HFFc6 (cell line): ENCODE measurements at regions not wholly inside any gene's neighbourhood (a gene's known extent, or its start where the extent isn't known, plus 50 kb on each side); places are given as distances from the start of the nearest gene placed in this dataset.

Experiments used
- DNase-seq: peaks from one replicate; pipeline ENCODE4 v3.0.0-alpha.2; 2018
- H3K27ac Mint-ChIP-seq: 2 replicates; pipeline ENCODE4 v1.8.0; 2020; ENCODE audit warnings: mild to moderate bottlenecking, mixed read lengths
- H3K27me3 Mint-ChIP-seq: 2 replicates; pipeline ENCODE4 v1.8.0; 2021; ENCODE audit warnings: mild to moderate bottlenecking, moderate library complexity, mixed read lengths; ENCODE audit not compliant: insufficient read depth
- H3K36me3 Mint-ChIP-seq: 2 replicates; pipeline ENCODE4 v1.8.0; 2021; ENCODE audit warnings: low read depth, mixed read lengths
- H3K4me1 Mint-ChIP-seq: 2 replicates; pipeline ENCODE4 v1.8.0; 2020; ENCODE audit warnings: low read depth, mixed read lengths
- H3K4me3 Mint-ChIP-seq: 2 replicates; pipeline ENCODE4 v1.8.0; 2020; ENCODE audit warnings: mild to moderate bottlenecking, moderate library complexity, mixed read lengths
- H3K9me3 Mint-ChIP-seq: 2 replicates; pipeline ENCODE4 v1.8.0; 2020; ENCODE audit warnings: mild to moderate bottlenecking, mixed read lengths
- TF ChIP-seq, protein P1 (sequence below): fragments of 200-600 bp; sonication (generic); IDR thresholded peaks from 2 replicates; pipeline ENCODE4 v1.5.0; 2021; ENCODE audit warnings: antibody characterized with exemption, mild to moderate bottlenecking

DNA sequence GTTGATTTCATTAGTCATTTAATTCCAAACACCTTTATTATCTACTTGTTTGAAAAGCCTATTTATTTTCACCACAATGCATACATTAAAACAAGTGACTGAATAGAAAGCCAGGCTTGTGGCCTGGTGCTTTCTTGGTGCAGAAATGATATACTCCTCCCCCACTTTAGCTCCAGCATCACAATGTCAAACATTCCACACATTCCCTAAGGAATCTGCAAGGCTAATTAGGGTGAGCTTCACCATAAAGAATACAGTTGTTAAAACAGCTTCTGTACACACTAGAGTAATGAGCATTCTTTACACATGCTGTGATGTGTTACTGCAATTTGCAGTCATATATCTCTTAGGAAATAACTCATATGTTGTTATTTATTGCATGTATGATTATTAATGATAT lies 705.7 kb downstream of the CETN3 start:
- peaks cover 20% of the 10 kb centered on the region for H3K9me3 Mint-ChIP-seq
- no peak overlapping the region for H3K4me3 Mint-ChIP-seq
- H3K36me3 Mint-ChIP-seq: no peaks in the 10 kb centered on the region
- TF ChIP-seq, protein P1, sequence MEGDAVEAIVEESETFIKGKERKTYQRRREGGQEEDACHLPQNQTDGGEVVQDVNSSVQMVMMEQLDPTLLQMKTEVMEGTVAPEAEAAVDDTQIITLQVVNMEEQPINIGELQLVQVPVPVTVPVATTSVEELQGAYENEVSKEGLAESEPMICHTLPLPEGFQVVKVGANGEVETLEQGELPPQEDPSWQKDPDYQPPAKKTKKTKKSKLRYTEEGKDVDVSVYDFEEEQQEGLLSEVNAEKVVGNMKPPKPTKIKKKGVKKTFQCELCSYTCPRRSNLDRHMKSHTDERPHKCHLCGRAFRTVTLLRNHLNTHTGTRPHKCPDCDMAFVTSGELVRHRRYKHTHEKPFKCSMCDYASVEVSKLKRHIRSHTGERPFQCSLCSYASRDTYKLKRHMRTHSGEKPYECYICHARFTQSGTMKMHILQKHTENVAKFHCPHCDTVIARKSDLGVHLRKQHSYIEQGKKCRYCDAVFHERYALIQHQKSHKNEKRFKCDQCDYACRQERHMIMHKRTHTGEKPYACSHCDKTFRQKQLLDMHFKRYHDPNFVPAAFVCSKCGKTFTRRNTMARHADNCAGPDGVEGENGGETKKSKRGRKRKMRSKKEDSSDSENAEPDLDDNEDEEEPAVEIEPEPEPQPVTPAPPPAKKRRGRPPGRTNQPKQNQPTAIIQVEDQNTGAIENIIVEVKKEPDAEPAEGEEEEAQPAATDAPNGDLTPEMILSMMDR: no peak
- no peak overlapping the region for H3K27ac Mint-ChIP-seq
- H3K27me3 Mint-ChIP-seq: peaks cover under 1% of the 10 kb centered on the region; the same call in 1 of the 2 replicates
- H3K4me1 Mint-ChIP-seq: no peaks in the 10 kb centered on the region
- no peak for DNase-seq

DNA sequence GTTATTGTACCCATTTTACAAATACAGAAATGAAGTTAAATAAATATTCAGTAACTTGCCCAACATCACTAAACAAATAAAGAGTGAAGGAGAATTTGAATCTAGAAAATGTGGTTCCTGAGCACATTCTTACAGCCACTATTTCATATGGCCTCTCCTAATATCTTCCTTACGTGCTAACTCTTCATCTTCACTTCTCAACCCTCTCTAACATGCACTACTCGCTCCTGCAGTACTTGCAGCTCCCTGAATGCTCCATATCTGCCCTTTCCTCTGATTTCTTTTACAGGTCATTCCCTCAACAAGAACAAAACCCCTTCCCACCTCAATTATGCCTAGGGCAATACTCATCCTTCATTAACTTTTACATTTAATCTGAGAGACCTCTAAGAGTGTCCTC lies 711.5 kb downstream of the CETN3 start:
- no peak overlapping the region for H3K4me3 Mint-ChIP-seq
- peaks cover 26% of the 10 kb centered on the region for H3K9me3 Mint-ChIP-seq
- no peaks in the 10 kb centered on the region for H3K4me1 Mint-ChIP-seq
- no peaks in the 10 kb centered on the region for H3K27me3 Mint-ChIP-seq
- DNase-seq: no peak
- TF ChIP-seq, protein P1: no peak
- no peaks in the 10 kb centered on the region for H3K36me3 Mint-ChIP-seq
- H3K27ac Mint-ChIP-seq: no peak overlapping the region

DNA sequence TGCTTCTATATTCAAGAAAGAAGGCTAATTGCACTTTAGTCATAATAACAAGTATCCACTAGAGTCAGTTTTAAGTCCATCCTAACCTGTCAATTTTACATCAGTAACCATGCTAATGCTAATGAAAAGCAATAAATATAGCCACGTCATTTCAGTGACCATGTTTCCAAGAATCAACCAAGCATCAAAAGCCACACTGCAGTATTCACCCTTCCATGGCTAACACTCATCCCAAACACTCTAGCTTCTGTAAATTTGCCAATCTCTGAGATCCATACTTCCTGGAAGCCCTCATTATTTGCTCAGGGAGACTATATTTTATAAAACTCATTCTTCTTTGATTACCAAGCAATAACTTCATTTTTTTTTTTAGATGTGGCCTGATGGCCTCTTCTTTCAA lies 712.0 kb downstream of the CETN3 start:
- H3K4me1 Mint-ChIP-seq: no peaks in the 10 kb centered on the region
- H3K9me3 Mint-ChIP-seq: peaks cover 26% of the 10 kb centered on the region
- no peaks in the 10 kb centered on the region for H3K36me3 Mint-ChIP-seq
- no peaks in the 10 kb centered on the region for H3K27me3 Mint-ChIP-seq
- no peak overlapping the region for H3K4me3 Mint-ChIP-seq
- H3K27ac Mint-ChIP-seq: no peak overlapping the region
- TF ChIP-seq, protein P1: no peak
- DNase-seq: no peak

DNA sequence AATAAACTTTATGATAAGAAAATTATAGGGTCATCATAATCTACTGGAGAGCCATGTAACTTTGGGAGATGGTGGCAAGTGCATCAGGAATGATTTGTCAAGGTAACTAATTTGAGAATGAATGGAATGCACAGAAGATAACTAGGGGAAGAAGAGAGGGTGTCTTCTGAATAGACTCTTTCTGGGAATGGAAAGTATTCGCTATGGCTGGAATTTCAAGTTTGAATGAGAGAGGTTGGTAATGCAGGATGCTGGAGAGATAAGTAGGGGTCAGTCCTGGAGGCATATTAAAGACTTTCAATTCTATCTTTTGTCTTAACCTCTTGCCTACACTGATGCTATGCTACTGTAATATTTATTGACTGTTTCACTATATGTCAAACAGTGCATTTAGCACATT lies 714.2 kb downstream of the CETN3 start:
- no peaks in the 10 kb centered on the region for H3K4me1 Mint-ChIP-seq

DNA sequence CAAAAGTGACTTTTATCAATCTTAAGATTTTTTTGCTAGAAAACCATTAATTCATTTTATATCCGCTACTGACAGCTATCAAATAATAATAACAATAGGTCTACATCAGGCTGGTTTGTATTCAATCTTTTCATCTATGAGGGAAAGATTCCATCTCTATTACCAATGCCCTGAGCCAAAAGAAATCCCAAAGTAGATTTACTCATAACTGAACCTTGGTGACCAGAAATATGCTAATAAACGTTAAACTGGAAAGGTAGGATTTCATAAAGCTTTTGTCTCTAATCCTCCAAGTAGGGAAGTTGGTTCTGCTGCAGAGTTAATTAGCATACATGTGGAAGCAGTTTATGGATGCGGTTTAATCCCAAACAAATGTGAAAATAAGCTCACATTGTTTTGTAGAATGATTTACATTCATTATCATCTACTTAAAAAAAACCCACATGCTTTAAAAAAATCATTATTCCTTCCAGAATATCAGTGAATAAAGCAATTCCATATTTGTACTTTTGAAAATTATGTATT lies 715.5 kb downstream of the CETN3 start:
- TF ChIP-seq, protein P1: no peak
- no peaks in the 10 kb centered on the region for H3K4me1 Mint-ChIP-seq
- H3K27me3 Mint-ChIP-seq: no peaks in the 10 kb centered on the region
- no peak overlapping the region for H3K27ac Mint-ChIP-seq
- no peaks in the 10 kb centered on the region for H3K36me3 Mint-ChIP-seq
- no peak overlapping the region for H3K4me3 Mint-ChIP-seq
- H3K9me3 Mint-ChIP-seq: peaks cover 9% of the 10 kb centered on the region; the same call in 1 of the 2 replicates
- no peak for DNase-seq

More for the DNA sequence above, 714.2 kb downstream of the CETN3 start:
- H3K4me3 Mint-ChIP-seq: no peak overlapping the region
- no peaks in the 10 kb centered on the region for H3K27me3 Mint-ChIP-seq
- no peak overlapping the region for H3K27ac Mint-ChIP-seq
- no peaks in the 10 kb centered on the region for H3K36me3 Mint-ChIP-seq
- no peak for DNase-seq
- peaks cover 18% of the 10 kb centered on the region for H3K9me3 Mint-ChIP-seq
- TF ChIP-seq, protein P1: no peak

DNA sequence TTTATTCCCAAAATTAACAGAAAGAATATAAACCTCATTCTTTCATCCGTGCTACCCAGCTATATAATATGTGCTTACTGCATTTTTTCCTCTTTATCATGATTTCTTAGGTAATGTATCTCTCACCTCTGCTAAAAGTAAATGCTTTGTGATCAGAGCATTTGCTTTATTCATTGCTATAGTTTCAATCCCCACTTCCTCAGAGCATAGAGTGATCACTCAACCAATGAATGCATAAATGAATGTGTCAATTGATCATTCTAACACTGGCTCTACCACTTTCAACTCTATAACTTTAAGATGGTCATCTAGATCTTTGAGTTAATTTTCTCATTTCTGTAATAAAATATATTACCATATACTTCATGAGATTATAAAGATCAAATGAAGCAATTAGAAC lies 719.2 kb downstream of the CETN3 start:
- no peaks in the 10 kb centered on the region for H3K36me3 Mint-ChIP-seq
- H3K4me3 Mint-ChIP-seq: no peak overlapping the region
- H3K4me1 Mint-ChIP-seq: no peaks in the 10 kb centered on the region
- TF ChIP-seq, protein P1: no peak
- no peak for DNase-seq
- H3K9me3 Mint-ChIP-seq: no peaks in the 10 kb centered on the region
- H3K27me3 Mint-ChIP-seq: no peaks in the 10 kb centered on the region
- H3K27ac Mint-ChIP-seq: no peak overlapping the region
